ENCODE measurements at regions not wholly inside any gene's neighbourhood (a gene's known extent, or its start where the extent isn't known, plus 50 kb on each side); places are given as distances from the start of the nearest gene placed in this dataset.

DNA sequence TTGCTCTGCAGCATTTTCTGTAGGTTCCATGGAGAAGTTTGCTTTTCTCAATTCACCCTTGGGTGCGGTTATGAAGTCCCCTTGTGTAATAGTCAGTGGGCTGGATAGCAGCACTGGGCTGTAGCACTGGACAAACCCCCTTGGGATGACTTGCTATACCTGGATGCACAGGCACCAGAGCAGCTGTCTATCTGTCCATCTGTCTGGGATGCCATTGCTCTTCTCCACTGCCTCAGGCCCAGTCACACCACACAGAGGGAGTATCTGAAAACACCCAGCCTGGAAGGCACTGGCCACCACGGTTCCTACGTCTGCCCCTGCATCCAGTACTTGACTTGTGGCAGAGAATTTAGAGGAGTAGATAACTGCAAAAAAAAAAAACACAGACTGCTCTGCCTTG, 254.5 kb downstream of the TFCP2L1 start:
- Mint-ChIP-seq H3K27ac (no peak overlapping the region), H3K4me3 (no peak overlapping the region), H3K4me1 (no peaks in the 10 kb centered on the region), H3K27me3 (ENCODE audit: low read depth) (peaks cover 66% of the 10 kb centered on the region), H3K36me3 (no peaks in the 10 kb centered on the region), H3K9me3 (peaks cover 6% of the 10 kb centered on the region)
- no peak for DNase-seq (ENCODE audit: low spot score in 2 of 2, unreplicated experiment in 2 of 2)
- TF ChIP-seq, protein P1, sequence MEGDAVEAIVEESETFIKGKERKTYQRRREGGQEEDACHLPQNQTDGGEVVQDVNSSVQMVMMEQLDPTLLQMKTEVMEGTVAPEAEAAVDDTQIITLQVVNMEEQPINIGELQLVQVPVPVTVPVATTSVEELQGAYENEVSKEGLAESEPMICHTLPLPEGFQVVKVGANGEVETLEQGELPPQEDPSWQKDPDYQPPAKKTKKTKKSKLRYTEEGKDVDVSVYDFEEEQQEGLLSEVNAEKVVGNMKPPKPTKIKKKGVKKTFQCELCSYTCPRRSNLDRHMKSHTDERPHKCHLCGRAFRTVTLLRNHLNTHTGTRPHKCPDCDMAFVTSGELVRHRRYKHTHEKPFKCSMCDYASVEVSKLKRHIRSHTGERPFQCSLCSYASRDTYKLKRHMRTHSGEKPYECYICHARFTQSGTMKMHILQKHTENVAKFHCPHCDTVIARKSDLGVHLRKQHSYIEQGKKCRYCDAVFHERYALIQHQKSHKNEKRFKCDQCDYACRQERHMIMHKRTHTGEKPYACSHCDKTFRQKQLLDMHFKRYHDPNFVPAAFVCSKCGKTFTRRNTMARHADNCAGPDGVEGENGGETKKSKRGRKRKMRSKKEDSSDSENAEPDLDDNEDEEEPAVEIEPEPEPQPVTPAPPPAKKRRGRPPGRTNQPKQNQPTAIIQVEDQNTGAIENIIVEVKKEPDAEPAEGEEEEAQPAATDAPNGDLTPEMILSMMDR (IDR thresholded peaks at IDR 0.05; ENCODE audit: unreplicated experiment) = no peak

DNA sequence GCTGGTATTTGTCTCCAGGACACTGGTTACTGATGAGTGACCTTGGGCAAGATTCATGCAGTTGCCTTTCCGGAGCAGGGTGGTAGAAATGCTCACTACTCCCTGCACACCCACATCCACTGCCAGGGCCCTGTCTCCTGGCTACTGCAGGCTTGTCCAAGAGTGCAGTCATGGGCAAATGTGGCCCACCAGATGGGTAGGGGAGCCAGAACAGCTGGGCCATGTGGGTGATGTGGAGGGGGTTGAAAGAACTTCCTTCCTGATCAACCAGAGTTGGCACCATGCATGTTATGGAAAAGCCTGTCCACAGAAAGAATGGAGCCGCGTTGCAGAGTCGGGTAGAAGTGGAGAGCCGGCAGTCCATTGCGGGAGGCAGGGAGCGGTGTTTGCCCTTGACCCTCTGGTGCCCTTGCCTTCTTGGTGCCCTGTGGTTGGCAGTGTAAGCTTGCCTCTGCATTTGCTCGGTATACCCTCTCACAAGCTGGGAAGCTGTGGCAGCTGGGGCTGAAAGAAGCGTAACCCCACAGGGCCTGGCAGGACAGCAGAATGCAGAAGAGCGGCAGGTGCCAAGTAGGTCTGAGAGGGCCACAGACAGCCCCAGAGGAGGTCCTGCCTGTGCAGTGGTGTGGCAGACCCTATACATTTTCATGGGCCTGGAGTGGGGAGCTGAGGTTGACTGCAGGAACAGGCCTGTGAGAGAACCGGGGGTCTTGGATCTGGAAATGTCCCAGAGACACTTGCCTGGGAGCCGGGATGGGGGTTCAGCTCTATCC, 253.2 kb downstream of the TFCP2L1 start:
- TF ChIP-seq, protein P1 (IDR thresholded peaks at IDR 0.05; ENCODE audit: unreplicated experiment) = no peak
- no peaks in the 10 kb centered on the region for H3K36me3 Mint-ChIP-seq
- no peak for DNase-seq (ENCODE audit: low spot score in 2 of 2, unreplicated experiment in 2 of 2)
- peaks cover 62% of the 10 kb centered on the region for H3K27me3 Mint-ChIP-seq (ENCODE audit: low read depth)
- H3K27ac Mint-ChIP-seq = no peak overlapping the region
- peaks cover 4% of the 10 kb centered on the region for H3K9me3 Mint-ChIP-seq
- no peaks in the 10 kb centered on the region for H3K4me1 Mint-ChIP-seq
- no peak overlapping the region for H3K4me3 Mint-ChIP-seq

DNA sequence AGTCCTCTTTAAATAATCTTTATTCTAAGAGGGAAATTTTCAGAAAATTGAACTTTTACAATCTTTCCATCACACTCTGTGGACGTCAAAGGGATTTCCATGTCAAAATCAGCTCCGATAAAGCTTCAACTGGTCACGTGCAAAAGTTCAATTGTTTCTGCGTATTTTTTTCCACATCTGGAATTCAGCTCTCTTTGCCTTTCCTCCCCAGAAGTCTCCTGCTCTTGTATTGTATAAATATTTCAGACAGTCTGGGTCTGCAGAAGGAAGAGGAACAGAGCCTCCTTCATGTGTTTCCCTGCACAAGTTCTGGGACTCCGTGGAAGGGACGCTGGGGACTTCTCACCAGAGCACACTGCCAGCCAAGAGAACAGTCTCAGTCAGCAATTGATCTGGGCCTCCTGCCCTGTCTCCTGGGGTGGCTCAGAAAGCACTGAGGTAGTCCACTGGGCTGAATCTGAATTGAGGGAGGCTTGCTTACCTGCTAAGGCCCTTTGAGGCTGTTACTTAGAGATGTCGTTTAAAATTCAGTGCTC, 251.5 kb downstream of the TFCP2L1 start:
- Mint-ChIP-seq H3K4me3 (no peak overlapping the region), H3K27me3 (ENCODE audit: low read depth) (peaks cover 53% of the 10 kb centered on the region), H3K27ac (no peak overlapping the region), H3K9me3 (no peaks in the 10 kb centered on the region), H3K4me1 (no peaks in the 10 kb centered on the region), H3K36me3 (no peaks in the 10 kb centered on the region)
- no peak for DNase-seq (ENCODE audit: low spot score in 2 of 2, unreplicated experiment in 2 of 2)
- TF ChIP-seq, protein P1 (IDR thresholded peaks at IDR 0.05; ENCODE audit: unreplicated experiment) = no peak

DNA sequence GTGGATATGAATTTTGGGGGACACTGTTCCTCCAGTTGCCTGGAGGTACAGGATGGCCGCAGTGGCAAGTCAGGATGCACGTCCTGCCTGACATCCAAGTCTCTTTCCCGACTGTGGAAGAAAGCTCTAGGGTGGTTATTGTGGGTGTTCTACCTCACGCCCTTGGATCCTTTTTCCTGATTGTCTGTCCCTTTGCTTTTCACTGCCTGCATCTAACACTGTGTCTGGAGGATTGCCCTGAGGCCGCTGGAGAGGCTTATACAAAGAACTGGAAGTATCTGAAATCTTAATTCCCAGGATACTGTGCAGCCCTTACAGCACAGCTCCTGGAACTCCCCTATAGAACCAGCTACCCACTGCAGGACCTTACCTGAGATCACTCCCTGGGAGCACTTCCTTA, 250.5 kb downstream of the TFCP2L1 start:
- Mint-ChIP-seq H3K4me1 (no peaks in the 10 kb centered on the region), H3K27me3 (ENCODE audit: low read depth) (peaks cover 50% of the 10 kb centered on the region), H3K36me3 (no peaks in the 10 kb centered on the region)

DNA sequence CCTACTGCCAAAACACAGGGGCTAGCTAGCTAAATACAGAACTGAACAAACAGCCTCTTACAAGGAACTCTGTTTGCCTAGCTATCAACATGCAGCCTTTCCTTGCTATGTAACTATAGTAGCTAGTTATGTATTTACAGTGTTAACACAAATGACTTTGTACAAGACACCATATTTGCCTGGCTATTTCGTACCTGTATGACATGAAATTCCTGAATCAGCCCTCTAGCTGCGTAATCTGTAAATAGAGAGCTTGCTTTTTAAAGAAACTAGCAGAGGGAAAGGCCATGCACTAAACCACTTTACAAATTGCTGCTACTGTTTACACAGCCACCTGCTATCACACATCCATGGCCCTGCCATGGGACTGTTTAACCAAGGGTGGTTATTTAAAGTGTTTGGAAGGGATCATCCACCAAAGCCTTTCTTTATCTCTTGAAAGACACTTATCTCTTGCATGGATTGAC, 248.7 kb downstream of the TFCP2L1 start:
- Mint-ChIP-seq H3K36me3 (no peaks in the 10 kb centered on the region), H3K27me3 (ENCODE audit: low read depth) (peaks cover 38% of the 10 kb centered on the region), H3K27ac (no peak overlapping the region), H3K4me3 (no peak overlapping the region), H3K9me3 (no peaks in the 10 kb centered on the region), H3K4me1 (no peaks in the 10 kb centered on the region)
- TF ChIP-seq, protein P1 (IDR thresholded peaks at IDR 0.05; ENCODE audit: unreplicated experiment) = no peak
- no peak for DNase-seq (ENCODE audit: low spot score in 2 of 2, unreplicated experiment in 2 of 2)

More for the DNA sequence above, 250.5 kb downstream of the TFCP2L1 start:
- peak in 1 of 2 experiments; percentile 20 for DNase-seq (ENCODE audit: low spot score in 2 of 2, unreplicated experiment in 2 of 2)
- Mint-ChIP-seq H3K27ac (no peak overlapping the region), H3K9me3 (no peaks in the 10 kb centered on the region), H3K4me3 (no peak overlapping the region)
- TF ChIP-seq, protein P1 (IDR thresholded peaks at IDR 0.05; ENCODE audit: unreplicated experiment) = no peak
